Right lobe of liver (tissue), 6 donors: ENCODE measurements at regions not wholly inside any gene's neighbourhood (a gene's known extent, or its start where the extent isn't known, plus 50 kb on each side); places are given as distances from the start of the nearest gene placed in this dataset.

Experiments
- ATAC-seq, 4 donors: fragments of 200-7000 bp; cut with Tn5 transposase; one replicate each; pipeline ENCODE4 v1.9.1; 2020; ENCODE audit warnings: mild to moderate bottlenecking in 4 of 4, moderate library complexity in 4 of 4
- DNase-seq, 3 donors: peaks; one replicate each; pipeline ENCODE4 v3.0.0-alpha.2; 2020
- H3K27ac ChIP-seq, 3 donors: fragments of 200-600 bp; one replicate each; pipeline ENCODE4 v1.8.0; 2022
- H3K27me3 ChIP-seq, 2 donors: fragments of 200-600 bp; one replicate each; pipeline ENCODE4 v1.8.0; 2022
- H3K36me3 ChIP-seq, 4 donors: fragments of 200-600 bp; sonication (generic) in 1 of 4; one replicate each; pipeline versions ENCODE4 v1.5.1 to v1.8.0; 2017 to 2022; ENCODE audit warnings: control low read depth in 1 of 4
- H3K4me1 ChIP-seq, 4 donors: fragments of 200-600 bp; sonication (generic) in 1 of 4; one replicate each; pipeline versions ENCODE4 v1.5.1 to v1.8.0; 2017 to 2022; ENCODE audit warnings: control low read depth in 1 of 4
- H3K4me3 ChIP-seq, 3 donors: fragments of 200-600 bp; one replicate each; pipeline ENCODE4 v1.8.0; 2022
- H3K9me3 ChIP-seq, 4 donors: fragments of 200-600 bp; sonication (generic) in 1 of 4; one replicate each; pipeline versions ENCODE4 v1.5.1 to v1.8.0; 2017 to 2022; ENCODE audit warnings: control low read depth in 1 of 4
- POLR2A ChIP-seq: fragments of 450-650 bp; IDR thresholded peaks from one replicate; pipeline ENCODE4 v1.6.1; 2017; ENCODE audit warnings: antibody characterized with exemption, mild to moderate bottlenecking
- WGBS: methylation state at CpG from one replicate; pipeline ENCODE4 v1.1.6; 2018; ENCODE audit warnings: low coverage, low lambda C conversion rate; ENCODE audit not compliant: insufficient coverage; ENCODE audit errors: missing lambda C conversion rate; 5-methylcytosine and 5-hydroxymethylcytosine counted together
- intact Hi-C, 2 donors: fragments of 100-400 bp; cut with DNase I; formaldehyde crosslinking; loops; one replicate each; pipeline versions ENCODE4 v1.11.2 to v1.14.1; 2022
- TF ChIP-seq, protein P1 (sequence below), 4 donors: fragments of 200-600 bp in 3 of 4; fragments of 450-650 bp in 1 of 4; IDR thresholded peaks; one replicate each; pipeline versions ENCODE4 v1.5.1 to v1.8.0; 2016 to 2022; ENCODE audit warnings: antibody characterized with exemption in 4 of 4, mild to moderate bottlenecking in 2 of 4
- donor health status: DM: no; HTN: yes; CAD: no.
- donor health status: DM: no; HTN: no; CAD: no.
- donor health status: DM: no; HTN: no; CAD: no.
- donor health status: DM: no; HTN: yes; CAD: no.
- donor health status: DM: no; HTN: yes; CAD: no.

DNA sequence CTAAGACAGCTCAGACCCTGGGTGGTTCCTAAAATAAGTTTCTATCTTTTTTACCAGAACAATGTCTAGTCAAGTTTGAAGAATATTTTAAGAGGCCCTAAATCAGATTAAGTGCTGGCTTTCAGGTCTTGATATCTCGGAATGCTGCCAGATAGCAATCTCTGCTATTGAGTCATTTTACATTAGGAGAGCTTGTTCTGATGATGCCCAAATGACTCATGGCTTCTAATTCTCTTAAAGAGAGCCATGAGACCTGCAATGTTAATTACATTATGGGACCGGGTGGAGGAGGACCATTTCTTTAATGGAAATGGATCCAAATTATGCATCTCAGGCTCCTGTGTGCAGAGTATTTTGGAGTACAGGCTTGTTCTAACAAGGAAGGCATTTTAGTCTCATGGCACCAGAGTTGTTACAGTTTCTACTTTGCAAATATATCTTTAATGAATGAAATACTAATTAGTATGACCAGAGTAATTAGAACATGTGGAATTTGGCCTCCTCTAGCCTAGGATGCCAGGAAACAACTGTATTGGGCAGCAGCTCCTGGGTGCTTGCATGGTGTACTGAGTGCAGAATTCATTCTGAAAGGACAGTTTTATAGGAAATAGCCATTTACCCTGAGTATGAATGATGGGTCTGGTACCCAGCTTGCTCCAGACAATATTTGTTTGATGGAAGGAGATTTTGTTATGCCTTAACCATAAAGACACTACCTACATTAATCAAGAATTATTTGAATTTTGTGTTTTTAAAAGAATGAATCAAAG lies 94.0 kb upstream of the SULT1C3 start:
- TF ChIP-seq, protein P1, sequence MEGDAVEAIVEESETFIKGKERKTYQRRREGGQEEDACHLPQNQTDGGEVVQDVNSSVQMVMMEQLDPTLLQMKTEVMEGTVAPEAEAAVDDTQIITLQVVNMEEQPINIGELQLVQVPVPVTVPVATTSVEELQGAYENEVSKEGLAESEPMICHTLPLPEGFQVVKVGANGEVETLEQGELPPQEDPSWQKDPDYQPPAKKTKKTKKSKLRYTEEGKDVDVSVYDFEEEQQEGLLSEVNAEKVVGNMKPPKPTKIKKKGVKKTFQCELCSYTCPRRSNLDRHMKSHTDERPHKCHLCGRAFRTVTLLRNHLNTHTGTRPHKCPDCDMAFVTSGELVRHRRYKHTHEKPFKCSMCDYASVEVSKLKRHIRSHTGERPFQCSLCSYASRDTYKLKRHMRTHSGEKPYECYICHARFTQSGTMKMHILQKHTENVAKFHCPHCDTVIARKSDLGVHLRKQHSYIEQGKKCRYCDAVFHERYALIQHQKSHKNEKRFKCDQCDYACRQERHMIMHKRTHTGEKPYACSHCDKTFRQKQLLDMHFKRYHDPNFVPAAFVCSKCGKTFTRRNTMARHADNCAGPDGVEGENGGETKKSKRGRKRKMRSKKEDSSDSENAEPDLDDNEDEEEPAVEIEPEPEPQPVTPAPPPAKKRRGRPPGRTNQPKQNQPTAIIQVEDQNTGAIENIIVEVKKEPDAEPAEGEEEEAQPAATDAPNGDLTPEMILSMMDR (IDR thresholded peaks at IDR 0.05) = no peak
- no peak for TF ChIP-seq POLR2A
- no peak for DNase-seq
- 63% methylated on average over 2 of the region's 2 CpGs for WGBS
- ATAC-seq = no peak
- Histone ChIP-seq H3K9me3 (no peaks in the 10 kb centered on the region), H3K4me1 (no peaks in the 10 kb centered on the region), H3K4me3 (no peak overlapping the region), H3K36me3 (no peaks in the 10 kb centered on the region), H3K27ac (no peak overlapping the region), H3K27me3 (no peaks in the 10 kb centered on the region)
- intact Hi-C loops = no loop called here

DNA sequence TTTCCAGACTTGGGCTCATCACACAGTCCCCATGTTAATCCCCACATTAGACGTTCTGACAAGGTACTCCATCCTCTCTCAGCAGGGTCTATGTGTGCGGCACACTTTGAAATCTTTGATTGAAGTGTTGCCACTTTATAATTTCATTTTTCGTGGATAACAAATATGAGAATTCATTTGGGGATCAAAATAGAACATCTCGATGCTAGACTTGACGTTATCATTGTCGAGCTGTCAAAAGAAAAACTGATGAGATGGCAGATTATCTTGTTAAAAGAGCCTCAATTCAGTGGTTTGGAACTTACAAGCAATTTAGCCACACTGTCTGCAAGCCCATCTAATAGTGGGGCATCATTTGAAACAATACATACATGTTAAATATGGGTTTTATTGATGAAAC lies 91.2 kb upstream of the SULT1C3 start:
- Histone ChIP-seq H3K27ac (no peak overlapping the region), H3K4me3 (no peak overlapping the region), H3K27me3 (no peaks in the 10 kb centered on the region), H3K4me1 (no peaks in the 10 kb centered on the region), H3K9me3 (no peaks in the 10 kb centered on the region), H3K36me3 (no peaks in the 10 kb centered on the region)
- TF ChIP-seq POLR2A = no peak
- TF ChIP-seq, protein P1 (IDR thresholded peaks at IDR 0.05) = no peak
- no peak for DNase-seq
- intact Hi-C loops = no loop called here
- WGBS = 50% methylated on average over 6 of the region's 6 CpGs
- no peak for ATAC-seq

DNA sequence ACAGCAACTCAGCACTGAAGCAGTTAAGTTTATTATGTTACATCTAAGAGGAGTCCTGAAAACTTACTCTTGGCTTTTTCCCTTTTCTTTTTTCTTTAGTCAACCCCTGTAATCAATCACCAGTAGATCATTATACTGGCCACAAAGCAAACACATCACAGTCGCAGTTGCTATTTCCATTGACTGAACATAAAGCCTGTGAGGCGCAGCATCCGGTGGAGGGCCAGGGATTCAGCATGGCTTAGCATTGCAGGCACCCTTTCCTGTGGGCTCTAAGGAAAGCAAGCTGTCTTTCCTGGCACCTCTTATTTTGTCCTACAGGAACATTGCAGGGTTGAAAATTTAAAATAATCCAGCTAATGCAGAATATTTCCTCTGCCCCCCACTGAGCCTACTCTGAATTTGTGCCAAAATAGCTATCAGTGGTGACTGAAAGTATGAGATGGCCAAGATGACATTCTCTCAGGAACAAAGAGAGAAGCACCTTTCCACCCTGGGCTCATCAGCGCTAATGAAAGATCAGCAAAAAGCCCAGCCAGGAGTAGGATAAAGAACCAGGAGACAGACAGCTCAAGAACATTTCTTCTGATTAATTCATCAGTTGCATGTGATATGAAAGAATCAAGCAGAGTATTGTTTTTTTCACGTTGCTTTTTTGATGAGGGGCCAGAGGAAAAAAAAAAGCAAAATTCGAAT lies 85.3 kb upstream of the SULT1C3 start:
- no peak for DNase-seq
- WGBS = 31% methylated on average over 4 of the region's 6 CpGs
- no peak for TF ChIP-seq POLR2A
- TF ChIP-seq, protein P1 (IDR thresholded peaks at IDR 0.05) = no peak
- Histone ChIP-seq H3K27ac (no peak overlapping the region), H3K36me3 (no peaks in the 10 kb centered on the region), H3K27me3 (no peaks in the 10 kb centered on the region), H3K4me3 (no peak overlapping the region), H3K4me1 (no peaks in the 10 kb centered on the region), H3K9me3 (no peaks in the 10 kb centered on the region)
- no peak for ATAC-seq
- intact Hi-C loops = no loop called here

DNA sequence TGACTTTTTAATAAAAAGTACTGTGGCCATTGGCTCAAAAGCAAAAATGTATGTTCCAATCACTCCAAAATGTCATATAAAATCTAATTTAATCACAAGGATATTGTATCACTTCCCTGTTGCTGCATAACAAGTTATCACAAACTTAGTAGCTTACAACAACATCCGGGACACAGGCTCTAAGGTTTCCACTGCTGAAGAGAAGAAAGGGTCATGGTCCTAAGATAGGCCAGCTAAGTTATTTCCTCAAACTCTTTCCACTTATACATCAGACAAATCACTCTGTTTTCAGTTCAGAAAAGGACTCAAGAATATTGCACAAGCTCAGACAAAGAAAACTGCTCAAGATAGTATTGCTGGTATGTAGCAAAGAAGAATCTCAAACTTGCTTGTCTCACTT lies 78.5 kb upstream of the SULT1C3 start:
- WGBS = 80% methylated on average over 1 of the region's 1 CpG
- TF ChIP-seq, protein P1 (IDR thresholded peaks at IDR 0.05) = no peak
- no peak for TF ChIP-seq POLR2A

More for the DNA sequence above, 78.5 kb upstream of the SULT1C3 start:
- H3K4me3 ChIP-seq = no peak overlapping the region
- DNase-seq (no peak), ATAC-seq (peak; percentile 47 to 81 (median 62))
- intact Hi-C loops = no loop called here
- no peaks in the 10 kb centered on the region for H3K9me3 ChIP-seq
- H3K36me3 ChIP-seq = no peaks in the 10 kb centered on the region
- H3K27me3 ChIP-seq = no peaks in the 10 kb centered on the region
- no peaks in the 10 kb centered on the region for H3K4me1 ChIP-seq
- H3K27ac ChIP-seq = no peak overlapping the region
